OCI-LY1 (cell line): ENCODE measurements at regions not wholly inside any gene's neighbourhood (a gene's known extent, or its start where the extent isn't known, plus 50 kb on each side); places are given as distances from the start of the nearest gene placed in this dataset.

Source experiments
- EZH2 ChIP-seq: fragments of 200-600 bp; sonication (generic), shearing (Covaris generic); IDR thresholded peaks from 2 replicates; pipeline ENCODE4 v1.8.0; 2017; ENCODE audit warnings: borderline replicate concordance, mixed run types, mild to moderate bottlenecking, antibody characterized with exemption, low read length, moderate library complexity, mixed read lengths
- TF ChIP-seq, protein P1 (sequence below): fragments of 200-600 bp; sonication (generic), shearing (Covaris generic); IDR thresholded peaks from 2 replicates; pipeline ENCODE4 v1.5.1; 2017; ENCODE audit warnings: mild to moderate bottlenecking, antibody characterized with exemption, low read length, moderate library complexity, mixed read lengths

GRCh38 chr20:53871541-53871940, 198.9 kb downstream of the BCAS1 start:
- TF ChIP-seq, protein P1, sequence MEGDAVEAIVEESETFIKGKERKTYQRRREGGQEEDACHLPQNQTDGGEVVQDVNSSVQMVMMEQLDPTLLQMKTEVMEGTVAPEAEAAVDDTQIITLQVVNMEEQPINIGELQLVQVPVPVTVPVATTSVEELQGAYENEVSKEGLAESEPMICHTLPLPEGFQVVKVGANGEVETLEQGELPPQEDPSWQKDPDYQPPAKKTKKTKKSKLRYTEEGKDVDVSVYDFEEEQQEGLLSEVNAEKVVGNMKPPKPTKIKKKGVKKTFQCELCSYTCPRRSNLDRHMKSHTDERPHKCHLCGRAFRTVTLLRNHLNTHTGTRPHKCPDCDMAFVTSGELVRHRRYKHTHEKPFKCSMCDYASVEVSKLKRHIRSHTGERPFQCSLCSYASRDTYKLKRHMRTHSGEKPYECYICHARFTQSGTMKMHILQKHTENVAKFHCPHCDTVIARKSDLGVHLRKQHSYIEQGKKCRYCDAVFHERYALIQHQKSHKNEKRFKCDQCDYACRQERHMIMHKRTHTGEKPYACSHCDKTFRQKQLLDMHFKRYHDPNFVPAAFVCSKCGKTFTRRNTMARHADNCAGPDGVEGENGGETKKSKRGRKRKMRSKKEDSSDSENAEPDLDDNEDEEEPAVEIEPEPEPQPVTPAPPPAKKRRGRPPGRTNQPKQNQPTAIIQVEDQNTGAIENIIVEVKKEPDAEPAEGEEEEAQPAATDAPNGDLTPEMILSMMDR = no peak
- no peak for TF ChIP-seq EZH2
